ENCODE measurements at regions not wholly inside any gene's neighbourhood (a gene's known extent, or its start where the extent isn't known, plus 50 kb on each side); places are given as distances from the start of the nearest gene placed in this dataset.

- Histone ChIP-seq H3K9me3 (ENCODE audit: insufficient read depth, low read length) (no peaks in the 10 kb centered on the region), H3K27me3 (ENCODE audit: insufficient read depth, insufficient read length) (no peaks in the 10 kb centered on the region), H3K9ac (ENCODE audit: insufficient read length, low read depth) (no peak overlapping the region), H3K36me3 (ENCODE audit: insufficient read depth, insufficient read length, low read length) (no peaks in the 10 kb centered on the region), H3K4me3 (ENCODE audit: insufficient read length, low read depth) (no peak overlapping the region), H3K4me1 (ENCODE audit: insufficient read depth, insufficient read length) (no peaks in the 10 kb centered on the region)
- DNase-seq (ENCODE audit: low read depth, low spot score), result no peak
- TF ChIP-seq SUZ12 (IDR thresholded peaks at IDR 0.05; ENCODE audit: extremely low read depth, insufficient read depth, insufficient read length) (no peak), YY1 (IDR thresholded peaks at IDR 0.05; ENCODE audit: insufficient read depth, insufficient read length) (no peak), ZNF274 (IDR thresholded peaks at IDR 0.05; ENCODE audit: low read depth, low read length) (no peak)
Measured at GRCh38 chr2:187124529-187124928, 275.6 kb upstream of the ZSWIM2 start.

DNA sequence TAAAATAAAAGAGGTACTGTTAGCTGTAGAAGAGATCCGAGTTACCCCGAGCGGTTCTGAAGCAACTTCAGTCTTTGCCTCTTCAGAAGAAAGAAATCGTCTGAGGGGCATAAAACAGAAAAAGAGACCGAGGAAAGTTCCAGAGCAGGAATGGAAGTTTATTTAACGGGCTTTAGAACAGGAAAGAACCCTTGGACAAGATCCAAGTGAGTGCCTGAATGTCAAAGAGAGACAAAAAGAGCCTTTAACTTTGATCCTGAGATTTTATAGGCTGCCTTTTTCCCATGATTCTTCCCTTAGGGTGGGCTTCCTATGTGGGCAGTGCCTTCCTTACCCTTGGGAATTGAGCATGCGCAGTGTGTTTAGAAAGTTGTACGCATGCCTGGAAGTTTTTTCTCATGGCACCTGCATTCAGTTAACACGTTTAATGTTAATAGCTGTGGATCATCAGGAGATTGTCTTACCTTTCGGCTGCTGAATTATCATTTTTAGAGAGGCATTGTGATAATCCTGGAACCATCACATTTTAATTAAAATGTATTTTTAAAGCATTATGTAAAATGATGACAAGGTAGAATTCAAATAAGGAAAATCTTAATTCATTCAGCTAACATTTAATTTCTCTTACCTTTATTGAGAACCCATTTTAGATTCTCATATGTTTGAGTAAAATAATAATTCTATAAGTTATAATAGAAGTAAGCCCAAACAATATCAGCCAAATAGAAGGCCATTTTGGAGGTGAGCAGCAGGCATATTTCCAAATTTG, 269.5 kb upstream of the ZSWIM2 start:
- H3K4me1 ChIP-seq (ENCODE audit: insufficient read depth, insufficient read length), result no peaks in the 10 kb centered on the region
- no peaks in the 10 kb centered on the region for H3K36me3 ChIP-seq (ENCODE audit: insufficient read depth, insufficient read length, low read length)
- TF ChIP-seq SUZ12 (IDR thresholded peaks at IDR 0.05; ENCODE audit: extremely low read depth, insufficient read depth, insufficient read length), result no peak
- no peak for TF ChIP-seq ZNF274 (IDR thresholded peaks at IDR 0.05; ENCODE audit: low read depth, low read length)
- TF ChIP-seq YY1 (IDR thresholded peaks at IDR 0.05; ENCODE audit: insufficient read depth, insufficient read length), result no peak
- no peak overlapping the region for H3K9ac ChIP-seq (ENCODE audit: insufficient read length, low read depth)
- no peak overlapping the region for H3K4me3 ChIP-seq (ENCODE audit: insufficient read length, low read depth)
- H3K27me3 ChIP-seq (ENCODE audit: insufficient read depth, insufficient read length), result no peaks in the 10 kb centered on the region
- no peak for DNase-seq (ENCODE audit: low read depth, low spot score)
- no peaks in the 10 kb centered on the region for H3K9me3 ChIP-seq (ENCODE audit: insufficient read depth, low read length)

- Histone ChIP-seq H3K9ac (ENCODE audit: insufficient read length, low read depth) (no peak overlapping the region), H3K4me3 (ENCODE audit: insufficient read length, low read depth) (no peak overlapping the region), H3K27me3 (ENCODE audit: insufficient read depth, insufficient read length) (no peaks in the 10 kb centered on the region), H3K36me3 (ENCODE audit: insufficient read depth, insufficient read length, low read length) (no peaks in the 10 kb centered on the region), H3K9me3 (ENCODE audit: insufficient read depth, low read length) (no peaks in the 10 kb centered on the region), H3K4me1 (ENCODE audit: insufficient read depth, insufficient read length) (no peaks in the 10 kb centered on the region)
- TF ChIP-seq ZNF274 (IDR thresholded peaks at IDR 0.05; ENCODE audit: low read depth, low read length) (no peak), SUZ12 (IDR thresholded peaks at IDR 0.05; ENCODE audit: extremely low read depth, insufficient read depth, insufficient read length) (no peak), YY1 (IDR thresholded peaks at IDR 0.05; ENCODE audit: insufficient read depth, insufficient read length) (no peak)
- no peak for DNase-seq (ENCODE audit: low read depth, low spot score)
Measured at GRCh38 chr2:187117483-187117882, 268.5 kb upstream of the ZSWIM2 start.

DNA sequence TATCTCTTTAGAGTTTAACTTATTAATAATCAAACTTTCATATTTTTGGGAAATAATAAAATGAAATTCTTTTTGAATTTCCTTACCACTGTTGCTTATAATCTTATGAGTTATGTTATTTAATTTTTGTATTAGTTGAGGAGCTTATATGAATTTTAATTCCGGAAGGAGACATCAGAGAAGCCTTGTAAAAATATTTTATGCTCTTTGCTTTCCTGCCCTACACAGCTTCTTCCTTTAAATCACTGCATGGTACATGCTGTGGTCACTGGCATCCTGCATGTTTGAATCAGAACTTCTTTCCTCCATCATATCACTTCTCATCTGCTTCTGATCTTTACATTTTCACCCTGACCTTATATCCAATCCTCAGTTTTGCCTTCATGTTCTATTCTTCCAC, 266.7 kb upstream of the ZSWIM2 start:
- Histone ChIP-seq H3K9ac (ENCODE audit: insufficient read length, low read depth) (no peak overlapping the region), H3K27me3 (ENCODE audit: insufficient read depth, insufficient read length) (no peaks in the 10 kb centered on the region), H3K36me3 (ENCODE audit: insufficient read depth, insufficient read length, low read length) (no peaks in the 10 kb centered on the region), H3K4me1 (ENCODE audit: insufficient read depth, insufficient read length) (no peaks in the 10 kb centered on the region), H3K9me3 (ENCODE audit: insufficient read depth, low read length) (no peaks in the 10 kb centered on the region), H3K4me3 (ENCODE audit: insufficient read length, low read depth) (no peak overlapping the region)
- TF ChIP-seq ZNF274 (IDR thresholded peaks at IDR 0.05; ENCODE audit: low read depth, low read length) (no peak), SUZ12 (IDR thresholded peaks at IDR 0.05; ENCODE audit: extremely low read depth, insufficient read depth, insufficient read length) (no peak), YY1 (IDR thresholded peaks at IDR 0.05; ENCODE audit: insufficient read depth, insufficient read length) (no peak)
- no peak for DNase-seq (ENCODE audit: low read depth, low spot score)

GRCh38 chr2:187107001-187107400, 258.0 kb upstream of the ZSWIM2 start:
- DNase-seq (ENCODE audit: low read depth, low spot score), result no peak
- Histone ChIP-seq H3K36me3 (ENCODE audit: insufficient read depth, insufficient read length, low read length) (no peaks in the 10 kb centered on the region), H3K27me3 (ENCODE audit: insufficient read depth, insufficient read length) (no peaks in the 10 kb centered on the region), H3K4me1 (ENCODE audit: insufficient read depth, insufficient read length) (no peaks in the 10 kb centered on the region), H3K9me3 (ENCODE audit: insufficient read depth, low read length) (no peaks in the 10 kb centered on the region), H3K9ac (ENCODE audit: insufficient read length, low read depth) (no peak overlapping the region), H3K4me3 (ENCODE audit: insufficient read length, low read depth) (no peak overlapping the region)
- TF ChIP-seq YY1 (IDR thresholded peaks at IDR 0.05; ENCODE audit: insufficient read depth, insufficient read length), result no peak
- no peak for TF ChIP-seq SUZ12 (IDR thresholded peaks at IDR 0.05; ENCODE audit: extremely low read depth, insufficient read depth, insufficient read length)
- no peak for TF ChIP-seq ZNF274 (IDR thresholded peaks at IDR 0.05; ENCODE audit: low read depth, low read length)

DNA sequence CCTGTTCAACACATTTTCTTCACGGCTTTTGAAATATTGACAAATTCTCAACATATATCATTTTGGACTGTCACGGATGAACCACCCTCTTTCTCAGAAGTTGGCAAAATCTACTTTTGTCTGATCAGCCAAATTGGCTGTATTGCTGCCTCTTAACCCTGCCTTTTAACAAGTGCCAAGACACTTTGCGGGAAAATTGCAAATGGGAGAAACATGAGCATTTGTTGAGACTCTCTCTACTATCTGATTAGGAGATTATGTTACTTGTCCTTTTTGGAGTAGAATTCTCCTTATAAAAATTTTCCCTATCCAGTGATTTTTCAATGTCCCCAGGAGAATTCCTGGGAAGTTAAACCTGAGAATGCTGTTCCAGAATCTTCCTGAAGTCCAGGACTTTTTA, 256.2 kb upstream of the ZSWIM2 start:
- TF ChIP-seq ZNF274 (IDR thresholded peaks at IDR 0.05; ENCODE audit: low read depth, low read length) (no peak), YY1 (IDR thresholded peaks at IDR 0.05; ENCODE audit: insufficient read depth, insufficient read length) (no peak), SUZ12 (IDR thresholded peaks at IDR 0.05; ENCODE audit: extremely low read depth, insufficient read depth, insufficient read length) (no peak)
- DNase-seq (ENCODE audit: low read depth, low spot score), result no peak
- no peak overlapping the region for H3K4me3 ChIP-seq (ENCODE audit: insufficient read length, low read depth)

DNA sequence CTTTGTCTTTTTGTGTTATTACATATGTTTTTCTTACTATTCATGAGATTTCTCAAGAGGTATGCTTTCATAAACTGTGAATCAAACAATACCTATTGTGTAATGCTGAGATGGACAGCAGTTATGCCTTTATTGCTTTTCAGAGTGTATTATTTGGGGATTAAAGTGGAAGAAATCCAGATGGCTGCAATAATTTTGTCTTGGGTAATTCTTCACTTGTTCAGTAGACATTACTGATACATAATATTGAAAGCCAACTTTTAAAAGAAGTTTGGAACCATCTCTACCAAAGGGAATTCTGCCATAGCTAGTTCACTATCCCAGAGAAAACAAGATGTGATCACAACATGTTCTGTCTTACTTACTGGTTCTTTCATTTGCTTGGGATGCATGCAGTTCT, 253.4 kb upstream of the ZSWIM2 start:
- DNase-seq (ENCODE audit: low read depth, low spot score), result no peak
- Histone ChIP-seq H3K4me1 (ENCODE audit: insufficient read depth, insufficient read length) (no peaks in the 10 kb centered on the region), H3K27me3 (ENCODE audit: insufficient read depth, insufficient read length) (no peaks in the 10 kb centered on the region), H3K36me3 (ENCODE audit: insufficient read depth, insufficient read length, low read length) (no peaks in the 10 kb centered on the region), H3K4me3 (ENCODE audit: insufficient read length, low read depth) (no peak overlapping the region), H3K9ac (ENCODE audit: insufficient read length, low read depth) (no peak overlapping the region), H3K9me3 (ENCODE audit: insufficient read depth, low read length) (no peaks in the 10 kb centered on the region)
- TF ChIP-seq ZNF274 (IDR thresholded peaks at IDR 0.05; ENCODE audit: low read depth, low read length) (no peak), YY1 (IDR thresholded peaks at IDR 0.05; ENCODE audit: insufficient read depth, insufficient read length) (no peak), SUZ12 (IDR thresholded peaks at IDR 0.05; ENCODE audit: extremely low read depth, insufficient read depth, insufficient read length) (no peak)

More for the DNA sequence above, 256.2 kb upstream of the ZSWIM2 start:
- no peaks in the 10 kb centered on the region for H3K36me3 ChIP-seq (ENCODE audit: insufficient read depth, insufficient read length, low read length)
- H3K9me3 ChIP-seq (ENCODE audit: insufficient read depth, low read length), result no peaks in the 10 kb centered on the region
- H3K27me3 ChIP-seq (ENCODE audit: insufficient read depth, insufficient read length), result no peaks in the 10 kb centered on the region
- no peak overlapping the region for H3K9ac ChIP-seq (ENCODE audit: insufficient read length, low read depth)
- no peaks in the 10 kb centered on the region for H3K4me1 ChIP-seq (ENCODE audit: insufficient read depth, insufficient read length)

All from NT2/D1 (cell line).